Gastroesophageal sphincter (tissue), 3 donors: ENCODE measurements at regions not wholly inside any gene's neighbourhood (a gene's known extent, or its start where the extent isn't known, plus 50 kb on each side); places are given as distances from the start of the nearest gene placed in this dataset.

Experiments used
- CTCF ChIP-seq, 4 experiments: fragments of 200-600 bp in 2 of 4; fragments of 450-650 bp in 2 of 4; sonication (generic) in 1 of 4; IDR thresholded peaks; one replicate each; pipeline ENCODE4 v1.5.1; 2017 to 2019; ENCODE audit warnings: antibody characterized with exemption in 4 of 4, mild to moderate bottlenecking in 2 of 4, moderate library complexity in 2 of 4
- POLR2A ChIP-seq, 2 donors: fragments of 450-650 bp; IDR thresholded peaks; one replicate each; pipeline ENCODE4 v1.6.1; 2017; ENCODE audit warnings: antibody characterized with exemption in 2 of 2, mild to moderate bottlenecking in 2 of 2, moderate library complexity in 1 of 2

DNA sequence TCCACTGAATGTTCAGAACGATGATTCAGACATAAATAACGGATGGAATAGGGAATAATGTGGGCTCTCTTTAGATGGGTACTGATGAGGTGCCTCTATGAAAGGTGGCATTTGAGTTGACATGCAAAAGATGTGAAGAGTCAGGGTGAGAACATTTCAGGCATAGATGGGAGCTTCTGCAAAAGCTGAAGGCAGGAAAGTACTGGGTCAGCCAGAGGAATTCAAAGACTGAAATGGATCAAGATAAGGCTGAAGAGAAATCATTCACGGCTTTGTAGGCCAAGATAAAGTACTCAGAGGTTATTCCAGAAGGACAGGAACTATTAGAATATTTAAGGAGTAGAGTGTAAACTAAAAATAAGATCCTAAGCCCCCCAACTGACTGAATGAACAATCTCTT, 189.6 kb upstream of the MCTP2 start:
- TF ChIP-seq CTCF (IDR thresholded peaks at IDR 0.05) (no peak), POLR2A (IDR thresholded peaks at IDR 0.05) (no peak)
